ENCODE measurements at regions not wholly inside any gene's neighbourhood (a gene's known extent, or its start where the extent isn't known, plus 50 kb on each side); places are given as distances from the start of the nearest gene placed in this dataset.

GRCh38 chr11:115910379-115910778 lies 406.2 kb upstream of the CADM1 start:
- Mint-ChIP-seq H3K9me3 (no peaks in the 10 kb centered on the region), H3K36me3 (ENCODE audit: low read depth) (no peaks in the 10 kb centered on the region), H3K27ac (no peak overlapping the region), H3K27me3 (ENCODE audit: low read depth) (peaks cover 4% of the 10 kb centered on the region), H3K4me1 (ENCODE audit: low read depth) (no peaks in the 10 kb centered on the region), H3K4me3 (no peak overlapping the region)

DNA sequence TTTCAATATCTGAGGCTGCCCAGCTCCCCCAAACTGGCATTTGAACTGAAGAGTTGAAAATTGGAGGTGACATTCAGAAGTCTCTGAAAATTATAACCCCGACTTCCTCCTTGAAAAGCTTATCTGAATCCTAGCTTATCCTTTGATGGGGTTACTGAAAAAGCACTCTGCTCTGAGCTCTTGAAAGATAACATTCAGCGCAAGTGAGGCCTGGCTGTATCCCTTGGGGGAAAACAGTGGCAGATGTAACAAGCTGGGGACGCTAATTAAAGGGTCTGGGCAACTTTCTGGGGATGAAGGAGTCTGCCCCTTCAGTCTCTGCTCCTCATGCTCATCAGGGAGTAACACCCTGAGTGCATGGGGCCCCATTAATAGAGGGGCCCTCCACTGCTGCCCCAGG lies 402.0 kb upstream of the CADM1 start:
- no peak overlapping the region for H3K4me3 Mint-ChIP-seq
- H3K36me3 Mint-ChIP-seq (ENCODE audit: low read depth): no peaks in the 10 kb centered on the region
- no peaks in the 10 kb centered on the region for H3K4me1 Mint-ChIP-seq (ENCODE audit: low read depth)
- no peak overlapping the region for H3K27ac Mint-ChIP-seq
- no peaks in the 10 kb centered on the region for H3K27me3 Mint-ChIP-seq (ENCODE audit: low read depth)
- no peaks in the 10 kb centered on the region for H3K9me3 Mint-ChIP-seq

GRCh38 chr11:115905341-115906000 lies 401.3 kb upstream of the CADM1 start:
- Mint-ChIP-seq H3K9me3 (no peaks in the 10 kb centered on the region), H3K4me3 (no peak overlapping the region), H3K4me1 (ENCODE audit: low read depth) (no peaks in the 10 kb centered on the region), H3K36me3 (ENCODE audit: low read depth) (no peaks in the 10 kb centered on the region), H3K27me3 (ENCODE audit: low read depth) (no peaks in the 10 kb centered on the region), H3K27ac (no peak overlapping the region)

DNA sequence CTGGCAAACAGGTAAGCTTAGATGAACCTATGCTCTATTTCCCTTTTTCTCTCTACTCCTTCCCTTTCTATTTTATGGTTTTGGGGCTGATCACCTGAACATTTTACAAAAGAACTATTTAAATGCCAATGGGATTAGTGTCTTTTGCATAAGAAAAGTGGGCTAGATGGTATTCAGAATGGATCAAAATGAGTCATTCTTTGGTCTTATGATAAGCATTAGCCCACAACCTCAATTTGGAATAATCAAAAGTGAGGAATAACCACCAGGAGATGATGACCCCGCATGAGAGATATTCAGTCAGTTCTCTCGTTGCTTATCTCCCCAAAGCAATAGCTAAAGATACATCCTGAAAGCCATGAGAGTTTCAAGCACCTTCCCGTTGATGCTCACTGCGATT lies 399.0 kb upstream of the CADM1 start:
- H3K9me3 Mint-ChIP-seq: no peaks in the 10 kb centered on the region
- H3K27ac Mint-ChIP-seq: no peak overlapping the region
- H3K4me3 Mint-ChIP-seq: no peak overlapping the region
- H3K27me3 Mint-ChIP-seq (ENCODE audit: low read depth): no peaks in the 10 kb centered on the region
- no peaks in the 10 kb centered on the region for H3K4me1 Mint-ChIP-seq (ENCODE audit: low read depth)
- H3K36me3 Mint-ChIP-seq (ENCODE audit: low read depth): no peaks in the 10 kb centered on the region

GRCh38 chr11:115901069-115901468 lies 396.9 kb upstream of the CADM1 start:
- no peaks in the 10 kb centered on the region for H3K4me1 Mint-ChIP-seq (ENCODE audit: low read depth)
- H3K27ac Mint-ChIP-seq: no peak overlapping the region
- no peaks in the 10 kb centered on the region for H3K9me3 Mint-ChIP-seq
- no peaks in the 10 kb centered on the region for H3K36me3 Mint-ChIP-seq (ENCODE audit: low read depth)
- no peak overlapping the region for H3K4me3 Mint-ChIP-seq
- no peaks in the 10 kb centered on the region for H3K27me3 Mint-ChIP-seq (ENCODE audit: low read depth)

DNA sequence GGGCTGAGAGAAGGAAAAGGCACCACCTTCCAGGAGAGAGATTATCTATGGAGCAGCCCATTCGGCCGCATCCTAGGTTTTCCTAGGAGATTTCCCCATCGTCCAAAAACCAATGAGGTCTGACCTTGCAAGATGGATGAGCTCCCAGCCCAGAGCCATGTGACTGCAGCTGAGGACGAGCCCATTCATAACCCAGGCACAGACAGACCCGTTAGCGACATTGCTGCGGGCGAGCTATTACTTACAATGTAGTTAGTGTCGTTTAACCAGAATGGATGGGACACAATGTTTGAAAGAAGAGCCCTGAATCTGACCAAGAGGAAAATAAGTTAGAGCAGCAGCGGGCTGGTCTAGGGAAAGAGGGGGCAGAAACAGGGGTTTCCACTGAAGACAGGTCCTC lies 395.9 kb upstream of the CADM1 start:
- no peaks in the 10 kb centered on the region for H3K36me3 Mint-ChIP-seq (ENCODE audit: low read depth)
- H3K27me3 Mint-ChIP-seq (ENCODE audit: low read depth): no peaks in the 10 kb centered on the region
- H3K4me1 Mint-ChIP-seq (ENCODE audit: low read depth): no peaks in the 10 kb centered on the region
- H3K27ac Mint-ChIP-seq: no peak overlapping the region
- no peak overlapping the region for H3K4me3 Mint-ChIP-seq
- H3K9me3 Mint-ChIP-seq: no peaks in the 10 kb centered on the region

DNA sequence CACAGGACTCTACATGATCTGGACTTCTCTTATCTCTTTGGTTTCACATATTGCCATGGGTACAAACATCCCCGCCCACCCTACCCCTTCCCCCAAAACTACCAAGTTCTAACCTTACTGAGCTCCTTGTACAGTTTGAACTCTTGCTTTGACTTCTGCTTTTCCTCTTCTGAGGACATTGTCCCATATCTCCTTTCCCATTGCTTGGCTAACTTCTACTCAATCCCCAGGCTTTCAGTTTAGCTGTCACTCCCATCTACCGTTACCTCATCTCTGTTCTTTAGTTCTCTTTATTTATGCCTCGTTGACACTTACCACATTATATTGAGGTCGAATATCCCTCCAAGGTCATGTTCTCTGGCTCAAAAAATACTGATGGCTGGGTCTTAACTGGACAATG lies 393.5 kb upstream of the CADM1 start:
- Mint-ChIP-seq H3K9me3 (no peaks in the 10 kb centered on the region), H3K27ac (no peak overlapping the region), H3K4me1 (ENCODE audit: low read depth) (no peaks in the 10 kb centered on the region), H3K27me3 (ENCODE audit: low read depth) (no peaks in the 10 kb centered on the region), H3K4me3 (no peak overlapping the region), H3K36me3 (ENCODE audit: low read depth) (no peaks in the 10 kb centered on the region)

DNA sequence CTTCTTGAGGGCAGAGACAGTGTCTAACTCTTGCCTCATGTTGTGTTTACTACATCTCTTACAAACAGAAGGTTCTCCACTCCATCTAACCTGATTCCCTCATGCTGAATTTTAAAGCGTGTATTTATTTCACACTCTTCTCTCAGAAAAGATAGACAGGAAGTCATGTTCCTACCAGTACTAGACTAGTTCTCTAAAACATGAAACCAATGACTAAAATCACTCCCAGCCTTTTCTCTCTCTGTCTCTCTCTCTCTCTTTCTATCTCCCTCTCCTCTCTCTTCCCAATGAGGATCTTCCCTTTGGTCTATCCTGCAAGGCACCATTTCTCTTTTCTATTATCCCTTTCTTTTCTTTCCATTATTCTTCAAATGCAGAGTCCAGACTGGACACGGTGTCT lies 391.9 kb upstream of the CADM1 start:
- no peaks in the 10 kb centered on the region for H3K36me3 Mint-ChIP-seq (ENCODE audit: low read depth)
- no peak overlapping the region for H3K27ac Mint-ChIP-seq
- H3K27me3 Mint-ChIP-seq (ENCODE audit: low read depth): no peaks in the 10 kb centered on the region
- H3K4me3 Mint-ChIP-seq: no peak overlapping the region
- H3K4me1 Mint-ChIP-seq (ENCODE audit: low read depth): no peaks in the 10 kb centered on the region
- H3K9me3 Mint-ChIP-seq: no peaks in the 10 kb centered on the region

- Mint-ChIP-seq H3K9me3 (no peaks in the 10 kb centered on the region), H3K36me3 (ENCODE audit: low read depth) (no peaks in the 10 kb centered on the region), H3K27me3 (ENCODE audit: low read depth) (no peaks in the 10 kb centered on the region), H3K4me1 (ENCODE audit: low read depth) (no peaks in the 10 kb centered on the region), H3K4me3 (no peak overlapping the region), H3K27ac (no peak overlapping the region)
Observed at GRCh38 chr11:115895594-115895993, 391.4 kb upstream of the CADM1 start.

GRCh38 chr11:115894176-115894575 lies 390.0 kb upstream of the CADM1 start:
- no peaks in the 10 kb centered on the region for H3K4me1 Mint-ChIP-seq (ENCODE audit: low read depth)
- H3K4me3 Mint-ChIP-seq: no peak overlapping the region
- H3K9me3 Mint-ChIP-seq: no peaks in the 10 kb centered on the region
- H3K27ac Mint-ChIP-seq: no peak overlapping the region
- H3K36me3 Mint-ChIP-seq (ENCODE audit: low read depth): no peaks in the 10 kb centered on the region
- no peaks in the 10 kb centered on the region for H3K27me3 Mint-ChIP-seq (ENCODE audit: low read depth)

GRCh38 chr11:115893461-115894099 lies 389.4 kb upstream of the CADM1 start:
- no peaks in the 10 kb centered on the region for H3K27me3 Mint-ChIP-seq (ENCODE audit: low read depth)
- H3K27ac Mint-ChIP-seq: no peak overlapping the region
- no peaks in the 10 kb centered on the region for H3K4me1 Mint-ChIP-seq (ENCODE audit: low read depth)
- no peaks in the 10 kb centered on the region for H3K36me3 Mint-ChIP-seq (ENCODE audit: low read depth)
- peaks cover under 1% of the 10 kb centered on the region for H3K9me3 Mint-ChIP-seq
- H3K4me3 Mint-ChIP-seq: no peak overlapping the region

DNA sequence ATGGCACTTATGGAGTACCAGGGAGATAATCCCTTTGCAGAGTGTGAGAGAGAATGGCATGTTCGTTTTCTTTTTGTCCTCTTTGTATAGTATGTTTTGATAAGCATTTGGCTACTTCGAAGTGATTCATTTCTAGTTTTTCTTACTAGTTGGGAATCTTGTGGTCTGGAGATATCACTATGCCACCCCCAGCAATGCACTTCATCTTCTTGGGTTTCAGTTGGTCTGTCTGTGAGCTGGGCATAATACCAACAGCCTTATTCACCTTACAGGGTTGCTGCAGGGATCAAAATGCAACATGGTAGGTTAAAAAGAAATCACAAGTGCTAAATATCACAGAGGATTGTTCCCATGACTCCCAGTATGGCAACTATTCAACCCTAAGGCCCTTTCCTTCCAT lies 387.8 kb upstream of the CADM1 start:
- Mint-ChIP-seq H3K36me3 (ENCODE audit: low read depth) (no peaks in the 10 kb centered on the region), H3K27me3 (ENCODE audit: low read depth) (no peaks in the 10 kb centered on the region), H3K27ac (no peak overlapping the region), H3K9me3 (peaks cover 5% of the 10 kb centered on the region), H3K4me1 (ENCODE audit: low read depth) (no peaks in the 10 kb centered on the region), H3K4me3 (no peak overlapping the region)

GRCh38 chr11:115891581-115891980 lies 387.4 kb upstream of the CADM1 start:
- peaks cover 5% of the 10 kb centered on the region for H3K9me3 Mint-ChIP-seq
- H3K4me3 Mint-ChIP-seq: no peak overlapping the region
- H3K27me3 Mint-ChIP-seq (ENCODE audit: low read depth): no peaks in the 10 kb centered on the region

DNA sequence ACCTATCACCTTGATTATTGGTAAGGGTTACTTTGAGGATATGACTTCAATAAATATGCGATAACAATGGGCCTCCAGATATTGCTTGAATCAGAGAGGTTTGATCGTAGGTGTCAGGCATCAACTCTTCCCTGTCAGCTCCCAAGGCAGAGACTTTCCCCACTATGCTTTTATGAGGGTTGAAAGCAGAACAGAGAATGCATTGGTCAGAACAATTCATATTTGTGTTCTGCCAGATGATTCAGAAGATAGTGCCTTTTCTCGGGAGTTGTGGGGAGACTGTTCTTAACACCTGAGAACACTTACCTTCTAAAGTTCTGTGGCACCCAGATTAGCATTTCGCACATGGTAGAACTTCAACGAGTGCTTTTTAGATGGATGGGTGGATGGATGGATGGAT lies 386.3 kb upstream of the CADM1 start:
- no peak overlapping the region for H3K27ac Mint-ChIP-seq
- peaks cover 5% of the 10 kb centered on the region for H3K9me3 Mint-ChIP-seq
- no peaks in the 10 kb centered on the region for H3K36me3 Mint-ChIP-seq (ENCODE audit: low read depth)
- H3K27me3 Mint-ChIP-seq (ENCODE audit: low read depth): no peaks in the 10 kb centered on the region
- no peak overlapping the region for H3K4me3 Mint-ChIP-seq
- H3K4me1 Mint-ChIP-seq (ENCODE audit: low read depth): no peaks in the 10 kb centered on the region

More at GRCh38 chr11:115891581-115891980, 387.4 kb upstream of the CADM1 start:
- H3K4me1 Mint-ChIP-seq (ENCODE audit: low read depth): no peaks in the 10 kb centered on the region
- no peak overlapping the region for H3K27ac Mint-ChIP-seq
- no peaks in the 10 kb centered on the region for H3K36me3 Mint-ChIP-seq (ENCODE audit: low read depth)

- Mint-ChIP-seq H3K4me1 (ENCODE audit: low read depth) (no peaks in the 10 kb centered on the region), H3K4me3 (no peak overlapping the region), H3K9me3 (peaks cover 5% of the 10 kb centered on the region), H3K27me3 (ENCODE audit: low read depth) (no peaks in the 10 kb centered on the region), H3K36me3 (ENCODE audit: low read depth) (no peaks in the 10 kb centered on the region), H3K27ac (no peak overlapping the region)
Observed at GRCh38 chr11:115889712-115890111, 385.5 kb upstream of the CADM1 start.
